B cell (primary cell): ENCODE measurements at regions not wholly inside any gene's neighbourhood (a gene's known extent, or its start where the extent isn't known, plus 50 kb on each side); places are given as distances from the start of the nearest gene placed in this dataset.

Experiments
- ATAC-seq: fragments of 200-7000 bp; cut with Tn5 transposase; one replicate; pipeline ENCODE4 v1.10.0; 2021; ENCODE audit warnings: low read depth, mild to moderate bottlenecking, moderate number of reproducible peaks, moderate library complexity
- CTCF ChIA-PET: fragments of 350-600 bp; sonication (Branson Sonifier 250); formaldehyde crosslinking; loops from one replicate; lab custom pipeline; 2021; ENCODE audit warnings: antibody characterized with exemption, inconsistent platforms; lab: Charles Lee
- POLR2A ChIA-PET: fragments of 350-600 bp; sonication (Branson Sonifier 250); formaldehyde crosslinking; loops from one replicate; lab custom pipeline; 2021; ENCODE audit warnings: antibody characterized with exemption; lab: Charles Lee
- DNase-seq: peaks from one replicate; pipeline ENCODE4 v3.0.0; 2013
- H2AFZ ChIP-seq: 2 replicates; pipeline ENCODE4 v1.6.1; 2012; ENCODE audit warnings: mild to moderate bottlenecking, low read depth, low read length; ENCODE audit not compliant: insufficient read depth, poor library complexity, severe bottlenecking
- H3K27ac ChIP-seq, 2 donors: 1 replicate in 1 of 2; 2 replicates in 1 of 2; pipeline ENCODE4 v1.5.1; 2012 to 2013; ENCODE audit warnings: low read length in 2 of 2, mild to moderate bottlenecking in 2 of 2, moderate library complexity in 1 of 2
- H3K27me3 ChIP-seq, 4 experiments: fragments of 200-600 bp in 1 of 4; sonication (generic) in 1 of 4; replicated peaks in 1 of 4; 1 replicate in 2 of 4; 2 replicates in 2 of 4; pipeline versions ENCODE4 v1.6.1 to v1.7.0; 2013 to 2016; ENCODE audit warnings: low read length in 3 of 4, mild to moderate bottlenecking in 2 of 4, mixed read lengths in 1 of 4, moderate library complexity in 1 of 4; ENCODE audit not compliant: insufficient read depth in 4 of 4, control insufficient read depth in 3 of 4; ENCODE audit errors: control extremely low read depth in 1 of 4
- H3K36me3 ChIP-seq, 2 experiments: replicated peaks in 1 of 2; 1 replicate in 1 of 2; 2 replicates in 1 of 2; pipeline versions ENCODE4 v1.6.1 to v1.7.1; 2013; ENCODE audit warnings: low read length in 1 of 2; ENCODE audit not compliant: insufficient read depth in 2 of 2, control insufficient read depth in 1 of 2; ENCODE audit errors: control extremely low read depth in 1 of 2, extremely low read depth in 1 of 2
- H3K4me1 ChIP-seq, 2 donors: fragments of 200-600 bp in 1 of 2; sonication (generic) in 1 of 2; 1 replicate in 1 of 2; 2 replicates in 1 of 2; pipeline versions ENCODE4 v1.5.1 to v1.6.1; 2013 to 2017; ENCODE audit warnings: low read length in 2 of 2; ENCODE audit not compliant: control insufficient read depth in 2 of 2, insufficient read depth in 2 of 2
- H3K4me2 ChIP-seq: replicated peaks from 2 replicates; pipeline ENCODE3; 2012; ENCODE audit warnings: mild to moderate bottlenecking, low read depth, low read length; ENCODE audit not compliant: poor library complexity, severe bottlenecking
- H3K4me3 ChIP-seq, 5 experiments: fragments of 200-600 bp in 1 of 5; sonication (generic) in 1 of 5; 1 replicate in 3 of 5; 2 replicates in 2 of 5; pipeline versions ENCODE4 v1.5.1 to v1.7.0; 2011 to 2016; ENCODE audit warnings: low read length in 4 of 5, mild to moderate bottlenecking in 4 of 5, low read depth in 2 of 5, control low read depth in 1 of 5, moderate library complexity in 1 of 5; ENCODE audit not compliant: insufficient read depth in 1 of 5; ENCODE audit errors: control extremely low read depth in 1 of 5, extremely low read depth in 1 of 5
- H3K79me2 ChIP-seq: fragments of 200-600 bp; sonication (generic); one replicate; pipeline ENCODE4 v1.6.0; 2016; ENCODE audit warnings: low read length; ENCODE audit not compliant: control insufficient read depth, insufficient read depth
- H3K9ac ChIP-seq: fragments of 200-600 bp; sonication (generic); 2 replicates; pipeline ENCODE4 v1.6.1; 2017; ENCODE audit warnings: mild to moderate bottlenecking, low read length, moderate library complexity
- H3K9me3 ChIP-seq, 3 donors: one replicate each; pipeline versions ENCODE4 v1.6.1 to v1.7.1; 2013; ENCODE audit warnings: low read length in 2 of 3; ENCODE audit not compliant: control insufficient read depth in 2 of 3, insufficient read depth in 1 of 3; ENCODE audit errors: control extremely low read depth in 1 of 3
- H4K20me1 ChIP-seq: 2 replicates; pipeline ENCODE4 v1.6.0; 2012; ENCODE audit warnings: mild to moderate bottlenecking, low read length; ENCODE audit not compliant: insufficient read depth, control insufficient read depth, poor library complexity, severe bottlenecking
- H3K27ac Mint-ChIP-seq: one replicate; pipeline ENCODE4 v1.8.0; 2021; ENCODE audit warnings: mixed read lengths
- H3K27me3 Mint-ChIP-seq: one replicate; pipeline ENCODE4 v1.8.0; 2021; ENCODE audit warnings: mixed read lengths
- H3K4me1 Mint-ChIP-seq: one replicate; pipeline ENCODE4 v1.8.0; 2021; ENCODE audit warnings: mixed read lengths
- H3K4me3 Mint-ChIP-seq: one replicate; pipeline ENCODE4 v1.8.0; 2021; ENCODE audit warnings: mixed read lengths
- H3K9me3 Mint-ChIP-seq: one replicate; pipeline ENCODE4 v1.8.0; 2022; ENCODE audit warnings: mixed read lengths; ENCODE audit not compliant: insufficient read depth
- CTCF ChIP-seq: fragments of 200-600 bp; IDR thresholded peaks from one replicate; pipeline ENCODE4 v1.8.0; 2022; ENCODE audit warnings: antibody characterized with exemption, mild to moderate bottlenecking
- EZH2 ChIP-seq: IDR thresholded peaks from 2 replicates; pipeline ENCODE4 v1.6.1; 2012; ENCODE audit warnings: borderline replicate concordance, low read depth, mild to moderate bottlenecking, moderate library complexity, low read length; ENCODE audit not compliant: insufficient read depth, poor library complexity, severe bottlenecking
- WGBS: methylation state at CpG from one replicate; pipeline ENCODE4 v1.1.5; 2013; ENCODE audit warnings: missing lambda C conversion rate; ENCODE audit not compliant: insufficient coverage; 5-methylcytosine and 5-hydroxymethylcytosine counted together
- intact Hi-C: fragments of 100-400 bp; cut with micrococcal nuclease; formaldehyde crosslinking; loops from one replicate; pipeline ENCODE4 v1.10.0; 2022

DNA sequence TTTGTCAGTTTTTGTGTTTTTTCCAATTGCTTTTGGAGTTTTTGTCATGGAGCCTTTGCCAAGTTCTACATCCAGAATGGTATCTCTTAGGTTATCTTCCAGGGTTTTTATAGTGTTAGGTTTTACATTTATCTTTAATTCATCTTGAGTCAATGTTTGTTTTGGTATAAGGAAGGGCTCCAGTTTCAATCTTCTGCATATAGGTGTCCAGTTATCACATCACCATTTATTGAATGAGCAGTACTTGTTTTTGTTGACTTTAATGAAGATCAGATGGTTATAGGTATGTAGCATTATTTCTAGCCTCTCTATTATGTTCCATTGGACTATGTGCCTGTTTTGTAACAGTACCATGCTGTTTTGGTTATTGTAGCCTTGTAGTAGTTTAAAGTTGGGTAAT lies 1233.1 kb downstream of the PLA2G4A start:
- Histone ChIP-seq H3K9me3 (peaks cover 0 to 3% (median 0%) of the 10 kb centered on the region in 3 donors), H3K27ac (no peak overlapping the region), H4K20me1 (no peaks in the 10 kb centered on the region), H3K4me3 (no peak overlapping the region), H3K36me3 (no peaks in the 10 kb centered on the region), H3K9ac (no peak overlapping the region), H3K79me2 (no peaks in the 10 kb centered on the region), H2AFZ (no peak overlapping the region), H3K27me3 (no peaks in the 10 kb centered on the region), H3K4me2 (no peak overlapping the region), H3K4me1 (no peaks in the 10 kb centered on the region)
- Mint-ChIP-seq H3K9me3 (peaks cover 5% of the 10 kb centered on the region), H3K27me3 (no peaks in the 10 kb centered on the region), H3K27ac (no peak overlapping the region), H3K4me1 (no peaks in the 10 kb centered on the region), H3K4me3 (no peak overlapping the region)
- ATAC-seq, result no peak
- CTCF ChIA-PET, result no interaction called here
- no peak for TF ChIP-seq CTCF
- no peak for TF ChIP-seq EZH2
- POLR2A ChIA-PET, result no interaction called here
- no peak for DNase-seq
- intact Hi-C loops, result no loop called here

DNA sequence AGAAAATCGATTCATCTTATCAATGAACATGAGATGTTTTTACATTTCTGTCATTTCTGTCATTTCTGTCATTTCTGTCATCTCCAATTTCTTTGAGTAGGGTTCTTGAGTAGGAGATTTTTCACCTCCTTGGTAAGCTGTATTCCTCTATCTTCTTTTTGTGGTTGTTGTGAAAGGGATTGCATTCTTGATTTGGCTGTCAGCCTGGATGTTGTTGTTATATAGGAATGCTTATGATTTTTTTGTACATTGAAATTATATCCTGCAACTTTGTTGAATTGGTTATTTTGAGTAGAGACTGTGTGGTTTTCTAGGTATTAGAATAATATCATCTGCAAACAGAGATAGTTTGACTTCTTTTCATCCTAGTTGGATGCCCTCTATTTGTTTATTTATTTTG lies 1233.7 kb downstream of the PLA2G4A start:
- POLR2A ChIA-PET, result no interaction called here

More for the DNA sequence above, 1233.7 kb downstream of the PLA2G4A start:
- Histone ChIP-seq H3K4me2 (no peak overlapping the region), H3K4me1 (no peaks in the 10 kb centered on the region), H2AFZ (no peak overlapping the region), H3K9me3 (peaks cover 0 to 5% (median 0%) of the 10 kb centered on the region in 3 donors), H3K27me3 (no peaks in the 10 kb centered on the region), H3K36me3 (no peaks in the 10 kb centered on the region), H3K27ac (no peak overlapping the region), H3K4me3 (no peak overlapping the region), H4K20me1 (no peaks in the 10 kb centered on the region), H3K79me2 (no peaks in the 10 kb centered on the region), H3K9ac (no peak overlapping the region)
- no peaks in the 10 kb centered on the region for H3K4me1 Mint-ChIP-seq
- H3K9me3 Mint-ChIP-seq, result peaks cover 3% of the 10 kb centered on the region
- H3K27ac Mint-ChIP-seq, result no peak overlapping the region
- intact Hi-C loops, result no loop called here
- H3K4me3 Mint-ChIP-seq, result no peak overlapping the region
- TF ChIP-seq EZH2 (no peak), CTCF (no peak)
- no CpG with 5 or more reads among the region's 1 CpG for WGBS
- ATAC-seq, result no peak
- CTCF ChIA-PET, result no interaction called here
- no peaks in the 10 kb centered on the region for H3K27me3 Mint-ChIP-seq
- DNase-seq, result no peak
